SK-N-SH (cell line): ENCODE measurements at regions not wholly inside any gene's neighbourhood (a gene's known extent, or its start where the extent isn't known, plus 50 kb on each side); places are given as distances from the start of the nearest gene placed in this dataset.

Source experiments
- CTCF ChIA-PET: fragments of 300-600, 350-600 bp; formaldehyde crosslinking; extraction: SDS; loops from one replicate; lab custom pipeline; 2021; lab: Yijun Ruan, JAX
- POLR2A ChIA-PET: fragments of 350-600 bp; sonication (Branson Sonifier 250); formaldehyde crosslinking; extraction: SDS; loops from one replicate; lab custom pipeline; 2020; ENCODE audit warnings: antibody characterized with exemption, inconsistent platforms; lab: Yijun Ruan, JAX
- DNase-seq: peaks from one replicate; pipeline ENCODE4 v3.0.0; 2012
- H2AFZ ChIP-seq: fragments of 200-600 bp; sonication (generic); 2 replicates; pipeline ENCODE4 v1.8.1; 2016; ENCODE audit warnings: antibody characterized with exemption, mild to moderate bottlenecking, low read depth
- H3F3A ChIP-seq: fragments of 200-600 bp; sonication (generic); replicated peaks from 2 replicates; pipeline ENCODE3; 2016; ENCODE audit warnings: antibody characterized with exemption, mild to moderate bottlenecking; ENCODE audit not compliant: insufficient read depth
- H3K27ac ChIP-seq, 2 experiments: fragments of 200-500 bp in 1 of 2; fragments of 200-600 bp in 1 of 2; sonication (Bioruptor generic) in 1 of 2; sonication (generic), shearing (Covaris generic) in 1 of 2; 2 replicates each; pipeline versions ENCODE4 v1.5.1 to v1.6.1; 2014 to 2016; ENCODE audit warnings: low read depth in 2 of 2, inconsistent platforms in 1 of 2, low read length in 1 of 2, mild to moderate bottlenecking in 1 of 2, mixed read lengths in 1 of 2
- H3K27me3 ChIP-seq: fragments of 200-600 bp; sonication (generic), shearing (Covaris generic); 2 replicates; pipeline ENCODE4 v1.6.1; 2016; ENCODE audit warnings: mixed run types; ENCODE audit not compliant: insufficient read depth
- H3K36me3 ChIP-seq, 2 experiments: fragments of 200-500 bp in 1 of 2; fragments of 200-600 bp in 1 of 2; sonication (Bioruptor generic) in 1 of 2; sonication (generic) in 1 of 2; replicated peaks in 1 of 2; 2 replicates each; pipeline versions ENCODE3 to v1.5.1; 2014 to 2016; ENCODE audit warnings: low read length in 1 of 2, mild to moderate bottlenecking in 1 of 2; ENCODE audit not compliant: insufficient read depth in 2 of 2, control insufficient read depth in 1 of 2
- H3K4me1 ChIP-seq, 2 experiments: fragments of 200-500 bp in 1 of 2; fragments of 200-600 bp in 1 of 2; sonication (Bioruptor generic) in 1 of 2; sonication (generic), shearing (Covaris generic) in 1 of 2; 2 replicates each; pipeline versions ENCODE4 v1.5.1 to v1.6.1; 2014 to 2016; ENCODE audit warnings: low read depth in 1 of 2, low read length in 1 of 2, mixed run types in 1 of 2; ENCODE audit not compliant: insufficient read depth in 2 of 2, control insufficient read depth in 1 of 2
- H3K4me2 ChIP-seq: fragments of 200-600 bp; sonication (generic), shearing (Covaris generic); 2 replicates; pipeline ENCODE4 v1.6.1; 2017; ENCODE audit warnings: mixed run types
- H3K4me3 ChIP-seq, 2 experiments: fragments of 200-500 bp in 1 of 2; fragments of 200-600 bp in 1 of 2; sonication (Bioruptor generic) in 1 of 2; sonication (generic), shearing (Covaris generic) in 1 of 2; 2 replicates each; pipeline versions ENCODE4 v1.5.1 to v1.8.1; 2014 to 2016; ENCODE audit warnings: low read depth in 2 of 2, inconsistent platforms in 1 of 2, low read length in 1 of 2, mild to moderate bottlenecking in 1 of 2, mixed read lengths in 1 of 2, moderate library complexity in 1 of 2
- H3K79me2 ChIP-seq: fragments of 200-600 bp; sonication (generic); 2 replicates; pipeline ENCODE4 v1.8.1; 2017; ENCODE audit warnings: mild to moderate bottlenecking; ENCODE audit not compliant: insufficient read depth
- H3K9ac ChIP-seq: fragments of 200-600 bp; sonication (generic); 2 replicates; pipeline ENCODE4 v1.6.1; 2017; ENCODE audit warnings: mixed run types
- H3K9me2 ChIP-seq: fragments of 200-600 bp; sonication (generic); 2 replicates; pipeline ENCODE4 v1.6.1; 2017; ENCODE audit warnings: mixed run types
- H3K9me3 ChIP-seq: fragments of 200-600 bp; sonication (generic); 2 replicates; pipeline ENCODE4 v1.6.1; 2017; ENCODE audit warnings: mixed run types, mild to moderate bottlenecking, moderate library complexity
- H4K20me1 ChIP-seq: fragments of 200-600 bp; sonication (generic); 2 replicates; pipeline ENCODE4 v1.6.1; 2017; ENCODE audit warnings: mild to moderate bottlenecking, mixed run types; ENCODE audit not compliant: insufficient read depth
- CHD2 ChIP-seq: fragments of 150-350 bp; IDR thresholded peaks from 2 replicates; pipeline ENCODE4 v1.6.1; 2018; ENCODE audit warnings: low read length; ENCODE audit not compliant: partially characterized antibody
- ELF1 ChIP-seq: IDR thresholded peaks from 2 replicates; pipeline ENCODE4 v1.4.0; 2012
- EZH2phosphoT487 ChIP-seq: fragments of 200-600 bp; sonication (generic); IDR thresholded peaks from 2 replicates; pipeline ENCODE4 v1.6.1; 2017; ENCODE audit warnings: low read depth, mixed run types, mild to moderate bottlenecking, antibody characterized with exemption, moderate library complexity, borderline replicate concordance
- FOSL2 ChIP-seq: IDR thresholded peaks from 2 replicates; pipeline ENCODE4 v1.4.0; 2012; ENCODE audit warnings: low read depth, mild to moderate bottlenecking, moderate library complexity, borderline replicate concordance
- FOXM1 ChIP-seq: IDR thresholded peaks from 2 replicates; pipeline ENCODE4 v1.4.0; 2012; ENCODE audit warnings: low read depth, mild to moderate bottlenecking
- GABPA ChIP-seq: IDR thresholded peaks from 2 replicates; pipeline ENCODE4 v1.4.0; 2012; ENCODE audit warnings: low read depth, mild to moderate bottlenecking
- GATA2 ChIP-seq: sonication (generic); formaldehyde crosslinking; IDR thresholded peaks from 2 replicates; pipeline ENCODE4 v1.5.0; 2020; ENCODE audit warnings: mild to moderate bottlenecking, missing genetic modification reagents
- JUND ChIP-seq: IDR thresholded peaks from 2 replicates; pipeline ENCODE4 v1.4.0; 2012
- MEF2A ChIP-seq: IDR thresholded peaks from 2 replicates; pipeline ENCODE4 v1.4.0; 2012; ENCODE audit warnings: low read depth, borderline replicate concordance
- NRF1 ChIP-seq: IDR thresholded peaks from 2 replicates; pipeline ENCODE4 v1.6.1; 2012; ENCODE audit warnings: low read depth, mild to moderate bottlenecking, low read length
- RFX5 ChIP-seq: IDR thresholded peaks from 2 replicates; pipeline ENCODE4 v1.6.1; 2012; ENCODE audit warnings: mild to moderate bottlenecking, improper control_type of control experiment, low read length
- SMC3 ChIP-seq: IDR thresholded peaks from 2 replicates; pipeline ENCODE4 v1.6.1; 2012; ENCODE audit warnings: low read depth, low read length, improper control_type of control experiment
- YY1 ChIP-seq: IDR thresholded peaks from 2 replicates; pipeline ENCODE4 v1.4.0; 2012; ENCODE audit warnings: low read depth, mild to moderate bottlenecking
- WGBS: methylation state at CpG from one replicate; pipeline ENCODE4 v1.1.6; 2017; ENCODE audit warnings: low lambda C conversion rate; 5-methylcytosine and 5-hydroxymethylcytosine counted together
- TF ChIP-seq, protein P1 (sequence below): fragments of 150-350 bp; IDR thresholded peaks from 2 replicates; pipeline ENCODE4 v1.6.1; 2017; ENCODE audit warnings: antibody characterized with exemption, low read length, low read depth, borderline replicate concordance
- TF ChIP-seq, protein P2 (sequence below): IDR thresholded peaks from 2 replicates; pipeline ENCODE4; 2012
- TF ChIP-seq, protein P3 (sequence below): fragments of 200-600 bp; sonication (generic); IDR thresholded peaks from 2 replicates; pipeline ENCODE4 v1.6.1; 2017; ENCODE audit warnings: antibody characterized with exemption, mild to moderate bottlenecking, moderate library complexity

DNA sequence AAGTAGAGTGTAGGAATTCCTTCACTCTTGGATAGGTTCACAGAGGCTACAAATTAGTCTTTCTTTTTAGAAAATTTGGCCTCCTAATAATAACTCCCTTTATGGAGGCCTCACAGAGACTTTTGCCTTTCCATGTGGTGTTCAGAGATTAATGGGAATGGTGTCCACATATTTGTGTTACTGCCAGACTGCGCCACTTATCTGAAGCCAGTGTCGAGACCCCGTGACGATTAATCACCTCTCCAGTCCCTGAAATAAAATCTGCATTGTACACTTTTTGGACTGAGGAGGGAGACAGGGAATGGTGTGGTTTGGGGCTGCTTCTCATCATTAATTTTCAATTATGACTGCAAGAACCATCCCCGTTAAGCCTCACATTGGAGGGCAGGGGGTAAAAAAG, 980.5 kb downstream of the FLRT2 start:
- CTCF ChIA-PET: no interaction called here
- H3K9me3 ChIP-seq: no peaks in the 10 kb centered on the region; the same call in 1 of the 2 replicates

DNA sequence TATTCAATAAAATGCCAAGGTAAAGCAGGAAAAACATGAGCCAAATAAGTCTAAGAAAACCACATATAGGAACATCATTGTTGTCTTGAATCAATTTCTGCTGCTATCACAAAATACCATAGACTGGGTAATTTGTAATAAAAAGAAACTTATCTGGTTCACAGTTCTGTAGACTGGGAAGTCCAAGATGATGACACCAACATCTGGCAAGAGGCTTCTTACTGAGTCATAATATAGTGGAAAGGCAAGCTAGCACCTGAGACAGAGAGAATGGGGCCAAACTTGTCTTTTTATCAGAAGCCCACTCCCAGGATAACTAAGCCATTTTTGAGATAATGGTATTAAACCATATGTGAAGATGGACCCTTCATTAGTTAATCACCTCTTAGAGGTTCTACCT, 975.9 kb downstream of the FLRT2 start:
- Histone ChIP-seq H3K4me1 (no peaks in the 10 kb centered on the region), H3K36me3 (no peaks in the 10 kb centered on the region), H3K4me3 (no peak overlapping the region), H3K4me2 (no peak overlapping the region), H3K9me3 (no peaks in the 10 kb centered on the region; the same call in 1 of the 2 replicates), H4K20me1 (no peaks in the 10 kb centered on the region), H3K27ac (no peak overlapping the region), H2AFZ (no peak overlapping the region), H3K79me2 (no peaks in the 10 kb centered on the region), H3F3A (no peaks in the 10 kb centered on the region), H3K9me2 (no peaks in the 10 kb centered on the region), H3K27me3 (no peaks in the 10 kb centered on the region), H3K9ac (no peak overlapping the region)
- ChIA-PET CTCF (no interaction called here), POLR2A (no interaction called here)
- TF ChIP-seq, protein P1, sequence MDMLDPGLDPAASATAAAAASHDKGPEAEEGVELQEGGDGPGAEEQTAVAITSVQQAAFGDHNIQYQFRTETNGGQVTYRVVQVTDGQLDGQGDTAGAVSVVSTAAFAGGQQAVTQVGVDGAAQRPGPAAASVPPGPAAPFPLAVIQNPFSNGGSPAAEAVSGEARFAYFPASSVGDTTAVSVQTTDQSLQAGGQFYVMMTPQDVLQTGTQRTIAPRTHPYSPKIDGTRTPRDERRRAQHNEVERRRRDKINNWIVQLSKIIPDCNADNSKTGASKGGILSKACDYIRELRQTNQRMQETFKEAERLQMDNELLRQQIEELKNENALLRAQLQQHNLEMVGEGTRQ: no peak
- TF ChIP-seq NRF1: no peak
- TF ChIP-seq FOXM1: no peak
- no peak for DNase-seq

More for the DNA sequence above, 980.5 kb downstream of the FLRT2 start:
- 19% methylated on average over 5 of the region's 5 CpGs for WGBS
- Histone ChIP-seq H3K79me2 (no peaks in the 10 kb centered on the region), H3K27ac (no peak overlapping the region), H3K4me3 (no peak overlapping the region), H2AFZ (no peak overlapping the region), H3K4me2 (no peak overlapping the region), H3F3A (no peaks in the 10 kb centered on the region), H3K27me3 (no peaks in the 10 kb centered on the region), H3K9ac (no peak overlapping the region), H3K36me3 (no peaks in the 10 kb centered on the region), H3K4me1 (no peaks in the 10 kb centered on the region; a peak in 1 of 4 replicates), H3K9me2 (no peaks in the 10 kb centered on the region), H4K20me1 (no peaks in the 10 kb centered on the region)
- no peak for DNase-seq
- POLR2A ChIA-PET: no interaction called here
- TF ChIP-seq CHD2: no peak
- TF ChIP-seq YY1: no peak
- TF ChIP-seq FOXM1: no peak

DNA sequence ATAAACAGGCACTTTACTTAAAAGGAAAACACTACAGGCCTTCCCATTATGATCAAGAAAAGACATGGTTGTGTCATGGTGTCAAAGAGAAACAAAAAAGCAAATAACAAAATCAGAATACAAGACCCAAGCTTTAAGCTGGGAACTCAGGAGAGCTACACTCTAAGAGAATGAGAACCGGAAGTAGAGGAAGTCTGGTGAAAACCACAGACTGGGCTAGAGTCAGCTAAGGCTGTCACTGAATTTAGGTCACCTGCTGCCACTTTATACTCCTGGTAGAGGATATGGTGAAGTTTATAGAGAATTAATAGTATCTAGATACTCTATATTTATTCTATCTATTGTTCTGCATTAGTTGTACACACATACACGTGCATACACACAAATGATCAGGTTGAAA, 971.7 kb downstream of the FLRT2 start:
- ChIA-PET POLR2A (no interaction called here), CTCF (no interaction called here)
- no peaks in the 10 kb centered on the region for H3K4me1 ChIP-seq
- H3K9ac ChIP-seq: no peak overlapping the region
- no peaks in the 10 kb centered on the region for H3F3A ChIP-seq
- no peak for TF ChIP-seq JUND
- no peak overlapping the region for H3K27ac ChIP-seq
- H3K4me3 ChIP-seq: no peak overlapping the region
- H3K79me2 ChIP-seq: no peaks in the 10 kb centered on the region
- H4K20me1 ChIP-seq: no peaks in the 10 kb centered on the region
- no peak overlapping the region for H2AFZ ChIP-seq
- DNase-seq: no peak
- 0% methylated on average over 2 of the region's 2 CpGs for WGBS
- no peak overlapping the region for H3K4me2 ChIP-seq
- H3K27me3 ChIP-seq: no peaks in the 10 kb centered on the region
- H3K9me2 ChIP-seq: no peaks in the 10 kb centered on the region
- no peaks in the 10 kb centered on the region for H3K36me3 ChIP-seq
- no peaks in the 10 kb centered on the region; the same call in 1 of the 2 replicates for H3K9me3 ChIP-seq

DNA sequence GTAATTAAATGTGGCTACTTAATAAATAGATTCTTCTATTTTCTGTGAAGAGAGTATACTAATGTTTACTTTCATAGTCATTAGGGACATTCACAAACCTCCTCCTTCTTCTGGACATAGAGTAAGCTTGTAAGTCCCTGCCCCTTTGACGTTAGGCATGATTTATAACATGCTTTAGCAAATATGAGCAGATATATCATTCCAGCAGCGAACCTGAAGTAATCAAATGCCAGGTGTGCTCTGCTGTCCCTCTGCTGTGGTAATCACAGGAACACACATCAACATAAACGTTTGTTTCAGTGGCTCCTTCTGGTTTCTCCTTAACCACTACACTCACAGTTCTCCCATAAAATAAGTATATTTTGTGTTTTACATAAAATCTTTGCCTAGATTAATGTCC, 961.8 kb downstream of the FLRT2 start:
- ChIA-PET CTCF (no interaction called here), POLR2A (no interaction called here)
- no peaks in the 10 kb centered on the region; the same call in 1 of the 2 replicates for H3K9me3 ChIP-seq
- H3K4me2 ChIP-seq: no peak overlapping the region
- no peak overlapping the region for H3K9ac ChIP-seq
- H3K4me3 ChIP-seq: no peak overlapping the region
- no peaks in the 10 kb centered on the region for H3F3A ChIP-seq
- no peak for DNase-seq
- H3K9me2 ChIP-seq: no peaks in the 10 kb centered on the region
- H3K27me3 ChIP-seq: no peaks in the 10 kb centered on the region
- no peaks in the 10 kb centered on the region for H3K4me1 ChIP-seq
- H3K27ac ChIP-seq: no peak overlapping the region
- WGBS: 0% methylated on average over 3 of the region's 3 CpGs
- H4K20me1 ChIP-seq: no peaks in the 10 kb centered on the region
- H3K79me2 ChIP-seq: no peaks in the 10 kb centered on the region
- H3K36me3 ChIP-seq: no peaks in the 10 kb centered on the region
- no peak overlapping the region for H2AFZ ChIP-seq
- TF ChIP-seq, protein P2, sequence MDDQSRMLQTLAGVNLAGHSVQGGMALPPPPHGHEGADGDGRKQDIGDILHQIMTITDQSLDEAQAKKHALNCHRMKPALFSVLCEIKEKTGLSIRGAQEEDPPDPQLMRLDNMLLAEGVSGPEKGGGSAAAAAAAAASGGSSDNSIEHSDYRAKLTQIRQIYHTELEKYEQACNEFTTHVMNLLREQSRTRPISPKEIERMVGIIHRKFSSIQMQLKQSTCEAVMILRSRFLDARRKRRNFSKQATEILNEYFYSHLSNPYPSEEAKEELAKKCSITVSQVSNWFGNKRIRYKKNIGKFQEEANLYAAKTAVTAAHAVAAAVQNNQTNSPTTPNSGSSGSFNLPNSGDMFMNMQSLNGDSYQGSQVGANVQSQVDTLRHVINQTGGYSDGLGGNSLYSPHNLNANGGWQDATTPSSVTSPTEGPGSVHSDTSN: no peak
- TF ChIP-seq EZH2phosphoT487 (no peak), ELF1 (no peak), GATA2 (CRISPR knock-in tag) (no peak), RFX5 (no peak), MEF2A (no peak), FOSL2 (no peak), GABPA (no peak), SMC3 (no peak)
- TF ChIP-seq, protein P3, sequence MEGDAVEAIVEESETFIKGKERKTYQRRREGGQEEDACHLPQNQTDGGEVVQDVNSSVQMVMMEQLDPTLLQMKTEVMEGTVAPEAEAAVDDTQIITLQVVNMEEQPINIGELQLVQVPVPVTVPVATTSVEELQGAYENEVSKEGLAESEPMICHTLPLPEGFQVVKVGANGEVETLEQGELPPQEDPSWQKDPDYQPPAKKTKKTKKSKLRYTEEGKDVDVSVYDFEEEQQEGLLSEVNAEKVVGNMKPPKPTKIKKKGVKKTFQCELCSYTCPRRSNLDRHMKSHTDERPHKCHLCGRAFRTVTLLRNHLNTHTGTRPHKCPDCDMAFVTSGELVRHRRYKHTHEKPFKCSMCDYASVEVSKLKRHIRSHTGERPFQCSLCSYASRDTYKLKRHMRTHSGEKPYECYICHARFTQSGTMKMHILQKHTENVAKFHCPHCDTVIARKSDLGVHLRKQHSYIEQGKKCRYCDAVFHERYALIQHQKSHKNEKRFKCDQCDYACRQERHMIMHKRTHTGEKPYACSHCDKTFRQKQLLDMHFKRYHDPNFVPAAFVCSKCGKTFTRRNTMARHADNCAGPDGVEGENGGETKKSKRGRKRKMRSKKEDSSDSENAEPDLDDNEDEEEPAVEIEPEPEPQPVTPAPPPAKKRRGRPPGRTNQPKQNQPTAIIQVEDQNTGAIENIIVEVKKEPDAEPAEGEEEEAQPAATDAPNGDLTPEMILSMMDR: no peak
